ENCODE measurements at regions not wholly inside any gene's neighbourhood (a gene's known extent, or its start where the extent isn't known, plus 50 kb on each side); places are given as distances from the start of the nearest gene placed in this dataset.

- TF ChIP-seq CTCF (conservative IDR thresholded peaks at IDR 0.05; ENCODE audit: low read length), result no peak
- TF ChIP-seq EZH2phosphoT487 (IDR thresholded peaks at IDR 0.05; ENCODE audit: borderline replicate concordance, low read depth, low read length), result no peak
These were observed 487.2 kb upstream of the ATP11B start for GRCh38 chr3:182305881-182306665.
